HepG2 (cell line): ENCODE measurements at regions not wholly inside any gene's neighbourhood (a gene's known extent, or its start where the extent isn't known, plus 50 kb on each side); places are given as distances from the start of the nearest gene placed in this dataset.

Experiments used
- CCAR2 ChIP-seq: fragments of 200-400 bp; formaldehyde crosslinking; optimal IDR thresholded peaks from 2 replicates; pipeline ENCODE3; 2018; ENCODE audit warnings: low read depth, mild to moderate bottlenecking, low read length, moderate library complexity
- E2F5 ChIP-seq: sonication (generic); formaldehyde crosslinking; conservative IDR thresholded peaks from 2 replicates; pipeline ENCODE4 v1.4.0; 2020; ENCODE audit warnings: missing genetic modification reagents
- HIC2 ChIP-seq: sonication (generic); formaldehyde crosslinking; IDR thresholded peaks from 2 replicates; pipeline ENCODE4 v1.9.0; 2022; ENCODE audit warnings: low read depth, missing genetic modification reagents
- HNRNPL ChIP-seq: fragments of 200-400 bp; formaldehyde crosslinking; IDR thresholded peaks from 2 replicates; pipeline ENCODE4 v1.6.1; 2017; ENCODE audit warnings: mild to moderate bottlenecking, low read depth, low read length
- JUND ChIP-seq: sonication (generic); formaldehyde crosslinking; IDR thresholded peaks from 2 replicates; pipeline ENCODE4 v1.8.0; 2022; ENCODE audit warnings: mild to moderate bottlenecking, missing genetic modification reagents
- NFYB ChIP-seq: sonication (generic); formaldehyde crosslinking; IDR thresholded peaks from 2 replicates; pipeline ENCODE4 v1.4.0; 2020; ENCODE audit warnings: missing genetic modification reagents
- POGZ ChIP-seq: sonication (generic); formaldehyde crosslinking; IDR thresholded peaks from 2 replicates; pipeline ENCODE4 v1.4.0; 2020; ENCODE audit warnings: mild to moderate bottlenecking, missing genetic modification reagents
- RBM39 ChIP-seq: fragments of 200-400 bp; formaldehyde crosslinking; IDR thresholded peaks from one replicate; pipeline ENCODE4 v1.6.1; 2018; ENCODE audit warnings: antibody characterized with exemption, mild to moderate bottlenecking, low read depth, low read length; ENCODE audit not compliant: poor library complexity, severe bottlenecking
- TEAD3 ChIP-seq: optimal IDR thresholded peaks from 2 replicates; pipeline ENCODE3; 2016; ENCODE audit warnings: borderline replicate concordance
- YEATS2 ChIP-seq: sonication (generic); formaldehyde crosslinking; IDR thresholded peaks from 2 replicates; pipeline ENCODE4 v1.4.0; 2020; ENCODE audit warnings: missing genetic modification reagents, borderline replicate concordance
- YEATS4 ChIP-seq: sonication (generic); formaldehyde crosslinking; IDR thresholded peaks from 2 replicates; pipeline ENCODE4 v1.4.0; 2020; ENCODE audit warnings: missing genetic modification reagents, borderline replicate concordance
- ZBTB21 ChIP-seq: sonication (generic); formaldehyde crosslinking; IDR thresholded peaks from 2 replicates; pipeline ENCODE4 v1.4.0; 2020; ENCODE audit warnings: missing genetic modification reagents
- ZNF432 ChIP-seq: sonication (generic); formaldehyde crosslinking; IDR thresholded peaks from 2 replicates; pipeline ENCODE4 v1.5.0; 2020; ENCODE audit warnings: missing genetic modification reagents, mild to moderate bottlenecking, borderline replicate concordance
- ZNF510 ChIP-seq: sonication (generic); formaldehyde crosslinking; IDR thresholded peaks from 2 replicates; pipeline ENCODE4 v1.4.0; 2020; ENCODE audit warnings: low read depth, mild to moderate bottlenecking, missing genetic modification reagents
- ZNF687 ChIP-seq: sonication (generic); formaldehyde crosslinking; IDR thresholded peaks from 2 replicates; pipeline ENCODE4 v1.5.1; 2020; ENCODE audit warnings: mild to moderate bottlenecking, missing genetic modification reagents, moderate library complexity
- ZNF747 ChIP-seq: sonication (generic); formaldehyde crosslinking; IDR thresholded peaks from 2 replicates; pipeline ENCODE4 v1.8.1; 2023; ENCODE audit warnings: missing genetic modification reagents, mild to moderate bottlenecking, borderline replicate concordance
- ZSCAN12 ChIP-seq: sonication (generic); formaldehyde crosslinking; IDR thresholded peaks from 2 replicates; pipeline ENCODE4 v1.9.0; 2021; ENCODE audit warnings: mild to moderate bottlenecking, missing genetic modification reagents
- TF ChIP-seq, protein P1 (sequence below), 2 experiments: sonication (generic) in 1 of 2; formaldehyde crosslinking in 1 of 2; IDR thresholded peaks; 2 replicates each; pipeline versions ENCODE4 v1.6.1 to v1.9.0; 2014 to 2022; ENCODE audit warnings: antibody characterized with exemption in 1 of 2, borderline replicate concordance in 1 of 2, inconsistent platforms in 1 of 2, low read depth in 1 of 2, missing genetic modification reagents in 1 of 2

DNA sequence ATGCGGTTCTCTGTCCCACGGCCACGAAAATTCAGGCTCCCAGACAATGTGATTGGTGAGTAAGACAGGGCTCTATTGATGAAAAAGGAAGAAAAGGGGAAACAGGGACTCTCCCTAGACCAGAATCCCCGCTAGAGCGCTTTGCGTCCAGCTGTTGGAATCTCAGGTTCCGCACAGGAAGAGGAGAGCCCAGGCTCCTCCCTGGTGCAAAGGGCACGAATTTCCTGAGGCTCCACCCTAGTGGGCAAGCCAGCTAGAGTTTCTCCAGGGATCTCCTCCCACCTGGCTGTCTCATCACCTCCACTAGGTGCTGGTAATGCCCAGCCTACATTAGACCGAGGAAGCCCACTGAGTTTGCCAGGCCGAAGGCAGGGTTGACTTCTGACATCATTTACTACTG, 135.9 kb upstream of the SOX4 start (continued):
- 0 out of 2 replicates have a peak, but pooled peaks have one; percentile 25 for TF ChIP-seq ZNF687 (CRISPR knock-in tag)
- no peak for TF ChIP-seq HIC2 (CRISPR knock-in tag)
- TF ChIP-seq E2F5 (CRISPR knock-in tag), result no peak
- TF ChIP-seq YEATS4 (CRISPR knock-in tag), result no peak
- TF ChIP-seq POGZ (CRISPR knock-in tag), result peak; percentile 86
- no peak for TF ChIP-seq ZNF747 (CRISPR knock-in tag)
- TF ChIP-seq HNRNPL, result no peak
- TF ChIP-seq JUND (CRISPR knock-in tag), result no peak
- TF ChIP-seq ZNF510 (CRISPR knock-in tag), result no peak
- peak; percentile 28 for TF ChIP-seq TEAD3
- TF ChIP-seq NFYB (CRISPR knock-in tag), result no peak
- TF ChIP-seq CCAR2, result no peak
- TF ChIP-seq RBM39, result peak; percentile 31
- no peak for TF ChIP-seq YEATS2 (CRISPR knock-in tag)
- TF ChIP-seq, protein P1, sequence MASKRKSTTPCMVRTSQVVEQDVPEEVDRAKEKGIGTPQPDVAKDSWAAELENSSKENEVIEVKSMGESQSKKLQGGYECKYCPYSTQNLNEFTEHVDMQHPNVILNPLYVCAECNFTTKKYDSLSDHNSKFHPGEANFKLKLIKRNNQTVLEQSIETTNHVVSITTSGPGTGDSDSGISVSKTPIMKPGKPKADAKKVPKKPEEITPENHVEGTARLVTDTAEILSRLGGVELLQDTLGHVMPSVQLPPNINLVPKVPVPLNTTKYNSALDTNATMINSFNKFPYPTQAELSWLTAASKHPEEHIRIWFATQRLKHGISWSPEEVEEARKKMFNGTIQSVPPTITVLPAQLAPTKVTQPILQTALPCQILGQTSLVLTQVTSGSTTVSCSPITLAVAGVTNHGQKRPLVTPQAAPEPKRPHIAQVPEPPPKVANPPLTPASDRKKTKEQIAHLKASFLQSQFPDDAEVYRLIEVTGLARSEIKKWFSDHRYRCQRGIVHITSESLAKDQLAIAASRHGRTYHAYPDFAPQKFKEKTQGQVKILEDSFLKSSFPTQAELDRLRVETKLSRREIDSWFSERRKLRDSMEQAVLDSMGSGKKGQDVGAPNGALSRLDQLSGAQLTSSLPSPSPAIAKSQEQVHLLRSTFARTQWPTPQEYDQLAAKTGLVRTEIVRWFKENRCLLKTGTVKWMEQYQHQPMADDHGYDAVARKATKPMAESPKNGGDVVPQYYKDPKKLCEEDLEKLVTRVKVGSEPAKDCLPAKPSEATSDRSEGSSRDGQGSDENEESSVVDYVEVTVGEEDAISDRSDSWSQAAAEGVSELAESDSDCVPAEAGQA (IDR thresholded peaks at IDR 0.05; ENCODE audit: low read depth), result no peak
- TF ChIP-seq, protein P1 (CRISPR knock-in tag; IDR thresholded peaks at IDR 0.05; ENCODE audit: borderline replicate concordance), result no peak
- TF ChIP-seq ZNF432 (CRISPR knock-in tag), result no peak
- TF ChIP-seq ZSCAN12 (CRISPR knock-in tag), result no peak
- TF ChIP-seq ZBTB21 (CRISPR knock-in tag), result no peak
